OCI-M1 (cell line): ENCODE measurements at regions not wholly inside any gene's neighbourhood (a gene's known extent, or its start where the extent isn't known, plus 50 kb on each side); places are given as distances from the start of the nearest gene placed in this dataset.

Source experiments
- DNase-seq: peaks from one replicate; lab custom pipeline; 2025; lab: John Stamatoyannopoulos, UW

- DNase-seq = no peak
Measured at GRCh38 chr21:15151385-15152103, 86.7 kb upstream of the NRIP1 start.

- peak; percentile 8 for DNase-seq
Measured at GRCh38 chr21:15152591-15152990, 87.8 kb upstream of the NRIP1 start.

GRCh38 chr21:15159382-15160020 is 94.7 kb upstream of the NRIP1 start:
- DNase-seq = peak; percentile 31

GRCh38 chr21:15160136-15160535 is 95.3 kb upstream of the NRIP1 start:
- DNase-seq = no peak

- no peak for DNase-seq
Measured at GRCh38 chr21:15162921-15163320, 98.1 kb upstream of the NRIP1 start.

- no peak for DNase-seq
Measured at GRCh38 chr21:15164273-15164672, 99.5 kb upstream of the NRIP1 start.

GRCh38 chr21:15164678-15165303 is 100.0 kb upstream of the NRIP1 start:
- DNase-seq = no peak

GRCh38 chr21:15170614-15171013 is 105.8 kb upstream of the NRIP1 start:
- no peak for DNase-seq

GRCh38 chr21:15171546-15171945 is 106.7 kb upstream of the NRIP1 start:
- no peak for DNase-seq

- no peak for DNase-seq
Measured at GRCh38 chr21:15172963-15173362, 108.2 kb upstream of the NRIP1 start.

- no peak for DNase-seq
Measured at GRCh38 chr21:15174923-15175322, 110.1 kb upstream of the NRIP1 start.

GRCh38 chr21:15182731-15183130 is 117.9 kb upstream of the NRIP1 start:
- no peak for DNase-seq

GRCh38 chr21:15183813-15184257 is 119.0 kb upstream of the NRIP1 start:
- DNase-seq = no peak

- DNase-seq = no peak
Measured at GRCh38 chr21:15190412-15190811, 125.6 kb upstream of the NRIP1 start.

- DNase-seq = no peak
Measured at GRCh38 chr21:15190837-15191236, 126.0 kb upstream of the NRIP1 start.

GRCh38 chr21:15191342-15191741 is 126.5 kb upstream of the NRIP1 start:
- DNase-seq = no peak

- no peak for DNase-seq
Measured at GRCh38 chr21:15192243-15192642, 127.4 kb upstream of the NRIP1 start.

GRCh38 chr21:15193937-15194336 is 129.1 kb upstream of the NRIP1 start:
- DNase-seq = no peak

GRCh38 chr21:15195104-15195503 is 130.3 kb upstream of the NRIP1 start:
- DNase-seq = no peak

- no peak for DNase-seq
Measured at GRCh38 chr21:15195768-15196167, 131.0 kb upstream of the NRIP1 start.

GRCh38 chr21:15197696-15198095 is 132.9 kb upstream of the NRIP1 start:
- DNase-seq = no peak

- DNase-seq = no peak
Measured at GRCh38 chr21:15199414-15200383, 134.9 kb upstream of the NRIP1 start.
